Panc1 (cell line): ENCODE measurements at regions not wholly inside any gene's neighbourhood (a gene's known extent, or its start where the extent isn't known, plus 50 kb on each side); places are given as distances from the start of the nearest gene placed in this dataset.

Experiments
- ATAC-seq: fragments of 200-7000 bp; cut with Tn5 transposase; 2 replicates; pipeline ENCODE4 v1.9.1; 2020; ENCODE audit warnings: mild to moderate bottlenecking, moderate library complexity
- BruUV-seq: library from RNA; stranded (reverse); fragments of 400-500 nt; replicated peaks from 2 replicates; lab custom pipeline; 2021; lab: Mats Ljungman, UMichigan
- CTCF ChIA-PET: fragments of 300-600 bp; sonication (Branson Sonifier 250); formaldehyde crosslinking; loops from one replicate; lab custom pipeline; 2022; ENCODE audit warnings: antibody characterized with exemption; lab: Charles Lee
- POLR2A ChIA-PET: fragments of 300-600 bp; sonication (Branson Sonifier 250); formaldehyde crosslinking; loops from one replicate; lab custom pipeline; 2022; ENCODE audit warnings: antibody characterized with exemption; lab: Charles Lee
- DNase-seq: peaks from one replicate; pipeline ENCODE4 v3.0.0-alpha.2; 2010; ENCODE audit warnings: low read depth, low spot score
- H3K27ac ChIP-seq: 2 replicates; pipeline ENCODE4 v1.5.1; 2011; ENCODE audit warnings: mild to moderate bottlenecking, low read length, inconsistent platforms
- H3K27me3 ChIP-seq: fragments of 200-500 bp; sonication (Bioruptor generic); 2 replicates; pipeline ENCODE4 v1.6.0; 2014; ENCODE audit warnings: low read length, inconsistent platforms; ENCODE audit not compliant: control insufficient read depth, insufficient read depth
- H3K36me3 ChIP-seq: fragments of 200-500 bp; sonication (Bioruptor generic); 2 replicates; pipeline ENCODE4 v1.5.1; 2014; ENCODE audit warnings: inconsistent platforms, mild to moderate bottlenecking, low read length, moderate library complexity; ENCODE audit not compliant: control insufficient read depth, insufficient read depth
- H3K4me1 ChIP-seq: 2 replicates; pipeline ENCODE4 v1.5.1; 2011; ENCODE audit warnings: inconsistent platforms, mild to moderate bottlenecking, low read length, moderate library complexity; ENCODE audit not compliant: control insufficient read depth, insufficient read depth
- H3K4me3 ChIP-seq, 2 experiments: 2 replicates each; pipeline ENCODE4 v1.5.1; 2011 to 2012; ENCODE audit warnings: low read depth in 2 of 2, low read length in 2 of 2, mild to moderate bottlenecking in 2 of 2, inconsistent platforms in 1 of 2, moderate library complexity in 1 of 2
- H3K9me3 ChIP-seq: fragments of 200-500 bp; sonication (Bioruptor generic); 2 replicates; pipeline ENCODE4 v1.5.1; 2014; ENCODE audit warnings: low read depth, mild to moderate bottlenecking, inconsistent platforms, low read length, moderate library complexity; ENCODE audit not compliant: control insufficient read depth, insufficient read depth
- POLR2AphosphoS5 ChIP-seq: IDR thresholded peaks from 2 replicates; pipeline ENCODE4 v1.6.1; 2012; ENCODE audit warnings: mild to moderate bottlenecking, low read depth, low read length, moderate library complexity
- REST ChIP-seq, 2 experiments: IDR thresholded peaks; 2 replicates each; pipeline ENCODE4 v1.6.1; 2011 to 2012; ENCODE audit warnings: low read depth in 2 of 2, control low read depth in 1 of 2, low read length in 1 of 2, mild to moderate bottlenecking in 1 of 2, moderate library complexity in 1 of 2; ENCODE audit not compliant: insufficient read depth in 1 of 2
- SIN3A ChIP-seq: IDR thresholded peaks from 2 replicates; pipeline ENCODE4 v1.6.1; 2012; ENCODE audit warnings: low read depth, mild to moderate bottlenecking, low read length, moderate library complexity, borderline replicate concordance; ENCODE audit not compliant: insufficient read depth
- TCF7L2 ChIP-seq: IDR thresholded peaks from 2 replicates; pipeline ENCODE4 v1.6.1; 2011; ENCODE audit warnings: mild to moderate bottlenecking, low read depth, low read length, inconsistent platforms
- in situ Hi-C: cut with HindIII; loops from 2 replicates; pipeline ENCODE4 v1.10.0; 2016; ENCODE audit warnings: low sequenced_read_pairs, low pct_unique_long_range_greater_than_20kb
- intact Hi-C: fragments of 100-400 bp; cut with micrococcal nuclease; formaldehyde crosslinking; loops from one replicate; pipeline ENCODE4 v1.10.0; 2022; ENCODE audit not compliant: unreplicated experiment
- TF ChIP-seq, protein P1 (sequence below): fragments of 450-650 bp; IDR thresholded peaks from 2 replicates; pipeline ENCODE4 v1.5.1; 2017; ENCODE audit warnings: mild to moderate bottlenecking

- intact Hi-C loops: no loop called here
Measured at GRCh38 chr3:84885199-84885882, 73.4 kb upstream of the CADM2 start.

DNA sequence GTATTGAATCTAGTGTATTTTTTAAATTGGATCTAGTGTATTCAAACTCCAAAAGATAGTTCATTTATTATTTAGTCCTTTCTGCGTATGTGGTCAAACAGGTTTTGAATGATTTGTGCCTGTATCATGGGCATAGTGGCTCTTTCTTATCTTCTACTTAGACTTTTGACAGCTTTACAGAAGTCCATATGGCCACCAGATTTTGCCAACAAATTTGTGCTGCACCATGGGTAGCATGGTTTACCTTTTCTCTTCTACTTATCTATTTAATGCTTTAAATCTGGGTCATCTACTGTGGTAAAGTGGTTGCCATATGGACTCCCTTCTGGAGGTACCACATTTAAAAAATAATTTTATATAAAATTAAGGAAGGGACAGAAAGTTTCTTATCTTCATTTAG lies 66.9 kb upstream of the CADM2 start:
- ChIA-PET POLR2A (no interaction called here), CTCF (no interaction called here)
- DNase-seq (no peak), ATAC-seq (no peak)
- Histone ChIP-seq H3K4me1 (no peaks in the 10 kb centered on the region), H3K36me3 (no peaks in the 10 kb centered on the region), H3K4me3 (no peak overlapping the region), H3K27me3 (no peaks in the 10 kb centered on the region), H3K9me3 (no peaks in the 10 kb centered on the region), H3K27ac (no peak overlapping the region)
- BruUV-seq: no TSS peak
- intact Hi-C loops: no loop called here
- in situ Hi-C loops: no loop called here
- TF ChIP-seq REST (IDR thresholded peaks at IDR 0.05; ENCODE audit: insufficient read depth in 1 of 2, low read depth in 2 of 2, low read length in 1 of 2) (no peak), POLR2AphosphoS5 (no peak), SIN3A (no peak), TCF7L2 (no peak)
- TF ChIP-seq, protein P1, sequence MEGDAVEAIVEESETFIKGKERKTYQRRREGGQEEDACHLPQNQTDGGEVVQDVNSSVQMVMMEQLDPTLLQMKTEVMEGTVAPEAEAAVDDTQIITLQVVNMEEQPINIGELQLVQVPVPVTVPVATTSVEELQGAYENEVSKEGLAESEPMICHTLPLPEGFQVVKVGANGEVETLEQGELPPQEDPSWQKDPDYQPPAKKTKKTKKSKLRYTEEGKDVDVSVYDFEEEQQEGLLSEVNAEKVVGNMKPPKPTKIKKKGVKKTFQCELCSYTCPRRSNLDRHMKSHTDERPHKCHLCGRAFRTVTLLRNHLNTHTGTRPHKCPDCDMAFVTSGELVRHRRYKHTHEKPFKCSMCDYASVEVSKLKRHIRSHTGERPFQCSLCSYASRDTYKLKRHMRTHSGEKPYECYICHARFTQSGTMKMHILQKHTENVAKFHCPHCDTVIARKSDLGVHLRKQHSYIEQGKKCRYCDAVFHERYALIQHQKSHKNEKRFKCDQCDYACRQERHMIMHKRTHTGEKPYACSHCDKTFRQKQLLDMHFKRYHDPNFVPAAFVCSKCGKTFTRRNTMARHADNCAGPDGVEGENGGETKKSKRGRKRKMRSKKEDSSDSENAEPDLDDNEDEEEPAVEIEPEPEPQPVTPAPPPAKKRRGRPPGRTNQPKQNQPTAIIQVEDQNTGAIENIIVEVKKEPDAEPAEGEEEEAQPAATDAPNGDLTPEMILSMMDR: no peak

More at GRCh38 chr3:84885199-84885882, 73.4 kb upstream of the CADM2 start:
- BruUV-seq: no TSS peak
- Histone ChIP-seq H3K27me3 (no peaks in the 10 kb centered on the region), H3K4me1 (no peaks in the 10 kb centered on the region), H3K9me3 (no peaks in the 10 kb centered on the region), H3K4me3 (no peak overlapping the region), H3K27ac (no peak overlapping the region), H3K36me3 (no peaks in the 10 kb centered on the region)
- in situ Hi-C loops: no loop called here
- ATAC-seq: no peak
- CTCF ChIA-PET: no interaction called here
- no peak for DNase-seq
- POLR2A ChIA-PET: no interaction called here
- TF ChIP-seq, protein P1: no peak
- TF ChIP-seq TCF7L2 (no peak), POLR2AphosphoS5 (no peak), SIN3A (no peak), REST (IDR thresholded peaks at IDR 0.05; ENCODE audit: insufficient read depth in 1 of 2, low read depth in 2 of 2, low read length in 1 of 2) (no peak)
